Esophagus muscularis mucosa (tissue), 4 donors: ENCODE measurements at regions not wholly inside any gene's neighbourhood (a gene's known extent, or its start where the extent isn't known, plus 50 kb on each side); places are given as distances from the start of the nearest gene placed in this dataset.

Experiments
- CTCF ChIP-seq, 3 experiments: fragments of 200-600 bp in 2 of 3; fragments of 450-650 bp in 1 of 3; sonication (generic) in 2 of 3; IDR thresholded peaks; one replicate each; pipeline ENCODE4 v1.5.1; 2017 to 2019; ENCODE audit warnings: antibody characterized with exemption in 3 of 3, mild to moderate bottlenecking in 2 of 3, moderate library complexity in 1 of 3
- EP300 ChIP-seq: sonication (generic); formaldehyde crosslinking; IDR thresholded peaks from one replicate; pipeline ENCODE4 v1.6.1; 2017; ENCODE audit warnings: antibody characterized with exemption
- POLR2A ChIP-seq: fragments of 450-650 bp; IDR thresholded peaks from one replicate; pipeline ENCODE4 v1.6.1; 2017; ENCODE audit warnings: antibody characterized with exemption, moderate library complexity, mild to moderate bottlenecking, low read depth

DNA sequence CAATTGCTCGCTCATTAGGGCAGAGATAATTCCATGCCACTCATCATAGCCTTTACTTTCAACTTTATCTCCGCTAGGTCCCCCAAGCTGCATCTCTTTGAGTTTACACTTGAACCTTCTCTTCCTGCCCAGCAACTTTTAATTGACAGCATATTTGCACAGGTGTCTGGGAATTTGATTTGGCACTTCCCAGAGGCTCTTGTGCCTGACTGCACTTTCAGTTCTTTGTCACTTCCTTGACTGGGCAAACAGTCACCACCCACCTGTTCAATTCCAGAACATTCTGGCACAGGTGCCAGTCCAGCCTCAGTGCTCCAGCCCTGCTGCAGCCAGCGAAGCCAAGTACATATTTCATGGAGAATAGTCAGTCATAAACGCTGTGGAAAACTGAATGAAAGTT lies 110.1 kb upstream of the LRIG3 start:
- TF ChIP-seq CTCF (IDR thresholded peaks at IDR 0.05) = no peak
- no peak for TF ChIP-seq EP300
- TF ChIP-seq POLR2A = no peak
